ENCODE measurements at regions not wholly inside any gene's neighbourhood (a gene's known extent, or its start where the extent isn't known, plus 50 kb on each side); places are given as distances from the start of the nearest gene placed in this dataset.
"Not testable (repeated sequence)": the region's sequence is repeated elsewhere in the genome, so short reads cannot be mapped to it uniquely, and the experiment has no call there.

DNA sequence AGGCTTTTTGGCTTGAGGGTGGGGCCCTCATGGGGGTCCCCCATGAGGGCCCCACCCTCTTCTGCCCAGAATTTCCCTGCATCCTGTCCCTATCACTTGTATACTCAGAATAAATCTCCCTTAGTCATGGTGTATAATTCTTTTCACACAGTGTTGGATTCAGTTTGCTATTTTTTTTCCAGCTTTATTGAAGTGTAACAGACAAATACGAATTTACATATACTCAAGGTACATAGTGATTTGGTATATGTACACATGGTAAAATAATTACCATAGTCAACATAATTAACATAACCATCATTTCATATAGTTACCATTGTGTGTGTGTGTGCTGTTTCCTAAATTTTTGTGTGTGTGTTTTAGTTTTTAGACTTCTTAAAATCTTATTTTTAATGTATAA is 289.4 kb downstream of the CNTNAP3B start:
- H3K27me3 ChIP-seq (ENCODE audit: control insufficient read depth, insufficient read depth, low read length); DNase-seq (ENCODE audit: low read depth); H3K4me3 ChIP-seq (ENCODE audit: low read depth, low read length); H3K36me3 ChIP-seq (ENCODE audit: control insufficient read depth, insufficient read depth, low read length): not testable (repeated sequence)

DNA sequence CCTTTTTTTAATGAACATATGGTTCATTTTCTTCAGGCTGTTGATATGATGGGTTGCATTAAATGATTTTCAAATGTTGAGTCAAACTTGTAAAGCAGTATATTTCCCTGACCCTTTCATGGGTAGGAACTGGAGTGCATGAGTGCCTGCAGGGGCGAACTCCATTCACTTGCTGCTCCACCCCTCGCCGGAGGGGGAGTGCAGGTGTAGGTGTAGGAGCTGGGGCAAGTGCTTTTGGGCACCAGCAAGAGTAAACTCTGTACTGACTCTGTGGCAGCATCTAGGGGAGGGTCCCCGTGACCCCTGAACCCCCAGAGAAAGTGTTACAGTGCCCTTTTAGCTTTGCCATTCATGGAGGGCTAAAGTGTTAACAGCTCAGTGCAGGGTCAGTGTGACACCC is 290.3 kb downstream of the CNTNAP3B start:
- not testable (repeated sequence) for H3K36me3 ChIP-seq (ENCODE audit: control insufficient read depth, insufficient read depth, low read length); H3K27me3 ChIP-seq (ENCODE audit: control insufficient read depth, insufficient read depth, low read length); DNase-seq (ENCODE audit: low read depth); H3K4me3 ChIP-seq (ENCODE audit: low read depth, low read length)

DNA sequence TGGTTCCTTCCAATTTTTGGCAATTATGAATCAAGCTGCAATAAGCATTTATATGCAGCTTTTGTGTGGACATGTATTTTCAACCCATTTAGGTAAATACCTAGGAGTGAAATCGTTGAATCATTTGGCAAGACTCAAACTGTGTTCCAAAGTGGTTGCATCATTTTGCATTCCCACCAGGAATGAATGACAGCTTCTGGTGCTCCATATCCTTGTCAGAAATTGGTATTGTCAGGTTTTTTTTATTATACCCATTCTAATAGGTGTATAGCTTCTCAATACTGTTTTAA is 290.7 kb downstream of the CNTNAP3B start:
- H3K4me3 ChIP-seq (ENCODE audit: low read depth, low read length); DNase-seq (ENCODE audit: low read depth); H3K36me3 ChIP-seq (ENCODE audit: control insufficient read depth, insufficient read depth, low read length); H3K27me3 ChIP-seq (ENCODE audit: control insufficient read depth, insufficient read depth, low read length): not testable (repeated sequence)

DNA sequence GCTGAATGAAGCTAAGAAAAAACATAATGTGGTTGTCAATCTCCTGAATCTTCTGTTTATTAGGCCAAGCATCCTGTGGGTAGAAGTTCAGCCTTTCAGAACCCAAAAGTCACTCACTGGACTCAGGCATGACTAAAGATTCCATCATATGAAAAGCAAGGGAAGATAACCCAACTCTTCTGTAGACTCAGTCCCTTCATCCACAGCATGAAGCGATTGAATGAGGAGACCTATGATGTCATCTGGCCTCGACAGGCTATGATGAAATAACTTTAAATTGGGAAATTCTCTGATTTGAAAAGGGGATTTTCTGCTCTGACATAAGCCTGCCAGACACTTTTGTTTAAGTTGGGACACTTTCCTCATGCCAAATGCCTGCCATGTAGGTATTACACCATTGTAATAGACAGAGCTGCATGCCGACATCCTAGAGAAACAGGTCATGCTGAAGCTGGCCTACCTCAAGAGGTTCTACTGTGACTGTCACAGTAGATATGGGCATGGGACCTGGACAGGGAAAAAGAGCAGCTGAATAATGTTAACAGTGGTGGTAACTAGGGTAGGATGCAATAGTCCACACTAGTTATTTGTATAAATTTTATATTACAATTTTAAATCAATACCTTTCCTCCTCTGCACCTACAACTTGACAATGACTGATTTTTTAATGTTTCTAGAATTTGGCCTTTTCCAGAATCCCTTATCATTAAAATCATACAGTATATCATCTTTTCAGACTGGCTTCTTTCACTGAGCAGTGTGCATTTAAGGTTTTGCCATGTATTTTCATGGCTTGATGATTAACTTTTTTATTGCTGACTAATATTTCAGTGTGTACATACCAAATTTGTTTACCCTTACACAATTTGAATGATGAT is 291.3 kb downstream of the CNTNAP3B start:
- H3K36me3 ChIP-seq (ENCODE audit: control insufficient read depth, insufficient read depth, low read length); H3K4me3 ChIP-seq (ENCODE audit: low read depth, low read length); H3K27me3 ChIP-seq (ENCODE audit: control insufficient read depth, insufficient read depth, low read length); DNase-seq (ENCODE audit: low read depth): not testable (repeated sequence)

DNA sequence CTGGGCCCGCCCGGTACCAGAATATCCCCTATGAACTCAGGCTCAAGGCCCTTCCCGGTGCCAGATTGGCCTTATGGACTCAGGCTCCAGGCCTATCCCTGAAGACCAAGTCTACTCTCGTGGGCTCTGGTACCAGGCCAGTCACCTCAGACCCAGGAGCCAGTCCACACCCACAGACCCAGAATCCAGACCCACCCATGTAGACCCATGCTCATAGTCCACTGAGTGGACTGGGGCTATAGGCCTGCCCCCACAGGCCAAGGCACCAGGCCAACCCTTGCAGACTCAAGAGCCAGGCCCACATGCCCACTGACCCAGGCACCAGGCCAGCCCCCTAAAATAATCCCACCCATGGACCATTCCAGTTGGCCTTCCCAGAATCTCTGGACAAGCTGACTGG is 296.1 kb downstream of the CNTNAP3B start:
- not testable (repeated sequence) for H3K4me3 ChIP-seq (ENCODE audit: low read depth, low read length); H3K27me3 ChIP-seq (ENCODE audit: control insufficient read depth, insufficient read depth, low read length); H3K36me3 ChIP-seq (ENCODE audit: control insufficient read depth, insufficient read depth, low read length); DNase-seq (ENCODE audit: low read depth)

DNA sequence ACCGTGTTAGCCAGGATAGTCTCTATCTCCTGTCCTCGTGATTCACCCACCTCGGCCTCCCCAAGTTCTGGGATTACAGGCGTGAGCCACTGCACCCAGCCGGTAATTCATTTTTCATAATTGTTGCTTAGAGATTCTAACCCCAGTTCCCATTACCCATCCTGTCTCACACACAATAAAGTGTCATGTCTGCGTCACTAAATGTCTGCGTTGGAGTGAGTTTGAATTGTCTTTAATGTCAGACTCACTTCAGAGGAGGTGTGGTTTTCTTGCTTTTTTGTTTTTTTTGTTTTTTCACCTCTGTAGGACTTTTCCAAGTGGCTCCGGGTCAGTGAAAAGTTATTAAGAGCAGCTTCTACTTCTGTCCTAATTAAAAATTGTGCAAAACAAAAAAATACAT is 304.5 kb downstream of the CNTNAP3B start:
- H3K36me3 ChIP-seq (ENCODE audit: control insufficient read depth, insufficient read depth, low read length); DNase-seq (ENCODE audit: low read depth); H3K27me3 ChIP-seq (ENCODE audit: control insufficient read depth, insufficient read depth, low read length); H3K4me3 ChIP-seq (ENCODE audit: low read depth, low read length): not testable (repeated sequence)

DNA sequence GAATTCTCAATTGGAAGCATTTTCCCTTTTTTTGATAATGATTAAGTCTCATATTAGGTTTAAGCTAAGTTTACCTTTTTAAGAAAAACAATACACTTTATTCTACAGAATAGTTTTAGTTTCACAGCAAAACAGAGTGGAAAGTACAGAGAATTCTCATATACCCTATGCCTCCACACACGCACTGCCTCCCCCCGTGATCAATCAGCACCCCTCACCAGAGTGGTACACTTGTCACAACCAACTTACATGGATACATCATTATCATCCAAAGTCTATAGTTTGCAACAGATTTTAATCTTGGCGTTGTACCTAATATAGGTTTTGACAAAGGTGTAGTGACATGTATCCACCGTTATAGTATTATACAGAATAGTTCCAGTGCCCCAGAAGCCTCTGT is 326.5 kb downstream of the CNTNAP3B start:
- not testable (repeated sequence) for H3K4me3 ChIP-seq (ENCODE audit: low read depth, low read length); DNase-seq (ENCODE audit: low read depth); H3K36me3 ChIP-seq (ENCODE audit: control insufficient read depth, insufficient read depth, low read length); H3K27me3 ChIP-seq (ENCODE audit: control insufficient read depth, insufficient read depth, low read length)

DNA sequence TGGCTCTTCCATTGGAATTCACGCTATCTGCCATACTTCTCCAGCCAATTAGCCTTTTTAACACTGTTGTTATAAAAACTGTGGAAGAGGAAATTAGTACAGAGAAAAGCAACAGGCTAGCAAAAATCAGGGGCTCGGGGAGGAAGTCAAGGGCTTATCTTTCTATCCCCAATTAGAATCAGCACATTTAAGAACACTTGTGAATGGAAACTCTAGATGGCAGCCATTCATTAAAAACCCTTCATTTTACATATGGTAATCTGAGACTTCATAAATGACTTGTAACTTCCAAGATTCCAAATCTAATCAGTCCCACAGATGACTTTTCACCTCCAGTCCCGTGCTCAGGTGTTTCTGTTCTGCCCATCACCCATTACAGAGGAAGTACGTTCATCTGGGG is 330.5 kb downstream of the CNTNAP3B start:
- H3K27me3 ChIP-seq (ENCODE audit: control insufficient read depth, insufficient read depth, low read length); DNase-seq (ENCODE audit: low read depth): not testable (repeated sequence)

DNA sequence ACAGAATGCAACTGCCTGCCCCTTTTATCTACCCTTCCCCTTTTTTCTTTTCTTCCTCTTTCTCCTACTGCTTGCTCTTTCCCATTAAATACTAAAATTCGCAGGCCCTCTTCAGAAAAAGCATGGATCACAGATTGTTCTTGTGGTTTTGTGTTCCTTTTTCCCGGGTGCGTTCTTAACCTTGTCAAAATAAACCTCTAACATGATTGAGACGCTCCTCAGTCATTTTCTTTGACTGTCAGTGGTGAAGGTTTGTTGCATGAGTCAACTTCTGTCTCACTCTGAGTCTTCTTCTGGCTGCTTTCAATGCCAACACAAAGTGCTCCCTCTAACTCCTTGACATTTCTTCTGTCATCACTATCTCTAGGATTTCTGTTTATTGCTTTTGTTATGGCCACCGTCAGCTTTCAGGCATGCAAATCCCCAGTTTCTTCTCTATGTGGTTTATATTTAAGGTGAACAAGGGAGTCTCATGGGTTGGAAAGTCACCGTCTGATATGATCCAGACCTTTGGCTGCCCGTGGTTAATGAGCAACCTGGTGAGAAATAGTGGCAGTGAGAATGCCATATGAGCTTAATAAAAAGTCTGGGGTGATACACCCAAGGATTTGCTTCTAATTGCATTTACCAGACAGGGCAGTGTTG is 338.4 kb downstream of the CNTNAP3B start:
- not testable (repeated sequence) for H3K36me3 ChIP-seq (ENCODE audit: control insufficient read depth, insufficient read depth, low read length); H3K27me3 ChIP-seq (ENCODE audit: control insufficient read depth, insufficient read depth, low read length); H3K4me3 ChIP-seq (ENCODE audit: low read depth, low read length)
- peak; percentile 59 for DNase-seq (ENCODE audit: low read depth)

More for the DNA sequence above, 330.5 kb downstream of the CNTNAP3B start:
- H3K4me3 ChIP-seq (ENCODE audit: low read depth, low read length); H3K36me3 ChIP-seq (ENCODE audit: control insufficient read depth, insufficient read depth, low read length): not testable (repeated sequence)

DNA sequence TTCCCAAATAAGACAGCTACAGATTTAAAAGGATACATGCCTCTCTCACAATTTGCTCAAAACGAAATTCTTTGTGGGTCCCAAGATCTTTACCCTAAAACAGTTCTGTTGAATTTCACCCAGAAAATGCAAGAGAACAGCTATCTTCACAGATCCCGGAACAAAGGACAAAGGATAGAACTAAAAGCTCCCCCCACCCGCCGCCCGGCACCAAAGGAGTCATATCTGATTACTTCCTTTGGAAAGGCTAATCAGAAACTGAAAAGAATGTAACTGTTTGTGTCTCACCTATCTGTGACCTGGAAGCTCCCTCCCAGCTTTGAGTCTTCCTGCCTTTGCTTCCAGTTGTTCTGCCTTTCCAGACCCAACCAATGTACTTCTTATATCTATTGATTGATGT is 339.2 kb downstream of the CNTNAP3B start:
- not testable (repeated sequence) for H3K27me3 ChIP-seq (ENCODE audit: control insufficient read depth, insufficient read depth, low read length); H3K36me3 ChIP-seq (ENCODE audit: control insufficient read depth, insufficient read depth, low read length); DNase-seq (ENCODE audit: low read depth); H3K4me3 ChIP-seq (ENCODE audit: low read depth, low read length)

DNA sequence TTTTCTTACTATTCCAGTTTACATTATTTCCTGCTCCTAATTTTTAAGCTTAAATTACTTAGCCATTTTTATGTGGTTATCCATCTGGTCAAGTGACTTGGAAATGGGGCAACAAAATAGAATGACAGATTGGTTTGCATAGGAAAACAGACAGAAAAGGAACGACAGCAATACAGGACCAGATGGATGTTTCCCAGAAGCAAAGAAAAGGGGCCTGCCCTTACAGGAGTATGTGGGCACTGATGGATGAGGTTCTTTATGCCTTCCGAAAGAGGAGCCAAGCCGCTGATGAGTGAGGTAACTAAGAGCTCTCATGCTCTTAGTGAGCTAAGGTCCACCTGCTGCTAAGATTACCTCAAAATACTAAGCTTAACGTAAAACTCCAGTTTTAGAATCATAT is 339.8 kb downstream of the CNTNAP3B start:
- not testable (repeated sequence) for H3K4me3 ChIP-seq (ENCODE audit: low read depth, low read length); H3K36me3 ChIP-seq (ENCODE audit: control insufficient read depth, insufficient read depth, low read length); DNase-seq (ENCODE audit: low read depth); H3K27me3 ChIP-seq (ENCODE audit: control insufficient read depth, insufficient read depth, low read length)

DNA sequence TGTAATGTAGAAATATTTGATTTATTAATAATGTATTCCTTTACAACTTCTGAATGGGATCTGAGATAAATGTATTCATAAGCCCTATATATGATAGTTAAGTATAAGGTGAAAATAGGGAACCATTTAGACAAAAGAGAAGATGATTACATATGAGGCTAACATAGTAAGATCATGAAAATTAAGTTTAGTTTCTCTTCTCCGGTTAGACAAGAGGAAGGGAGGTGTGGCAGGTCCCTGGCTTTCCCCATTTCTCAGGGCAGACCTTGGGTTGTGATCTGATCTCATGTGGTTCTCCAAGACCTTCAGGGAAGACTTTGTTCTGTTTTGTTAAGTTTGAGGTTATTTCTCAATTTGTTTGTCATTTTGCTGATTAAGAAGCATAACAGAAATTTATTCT is 341.3 kb downstream of the CNTNAP3B start:
- H3K27me3 ChIP-seq (ENCODE audit: control insufficient read depth, insufficient read depth, low read length); H3K4me3 ChIP-seq (ENCODE audit: low read depth, low read length); DNase-seq (ENCODE audit: low read depth); H3K36me3 ChIP-seq (ENCODE audit: control insufficient read depth, insufficient read depth, low read length): not testable (repeated sequence)

DNA sequence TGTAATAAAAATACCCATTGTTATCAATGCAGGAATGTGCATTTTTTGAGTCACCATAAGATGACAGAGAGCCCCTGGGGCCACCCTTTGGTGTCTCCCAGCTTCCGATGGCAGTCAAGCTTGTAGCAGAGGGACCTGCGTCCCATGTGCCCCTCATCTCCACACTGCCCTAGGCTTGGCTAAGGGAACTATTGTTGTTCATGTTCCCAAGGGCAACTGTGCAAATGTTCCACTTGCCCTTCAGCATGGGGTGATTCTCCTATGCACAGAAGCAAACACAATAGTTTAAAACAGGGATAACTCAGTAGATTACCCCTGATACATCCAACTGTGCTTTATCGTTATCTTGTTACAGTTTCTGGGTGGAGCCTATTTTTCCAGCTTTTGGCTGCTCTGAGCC is 342.0 kb downstream of the CNTNAP3B start:
- not testable (repeated sequence) for H3K27me3 ChIP-seq (ENCODE audit: control insufficient read depth, insufficient read depth, low read length); H3K36me3 ChIP-seq (ENCODE audit: control insufficient read depth, insufficient read depth, low read length); DNase-seq (ENCODE audit: low read depth); H3K4me3 ChIP-seq (ENCODE audit: low read depth, low read length)

DNA sequence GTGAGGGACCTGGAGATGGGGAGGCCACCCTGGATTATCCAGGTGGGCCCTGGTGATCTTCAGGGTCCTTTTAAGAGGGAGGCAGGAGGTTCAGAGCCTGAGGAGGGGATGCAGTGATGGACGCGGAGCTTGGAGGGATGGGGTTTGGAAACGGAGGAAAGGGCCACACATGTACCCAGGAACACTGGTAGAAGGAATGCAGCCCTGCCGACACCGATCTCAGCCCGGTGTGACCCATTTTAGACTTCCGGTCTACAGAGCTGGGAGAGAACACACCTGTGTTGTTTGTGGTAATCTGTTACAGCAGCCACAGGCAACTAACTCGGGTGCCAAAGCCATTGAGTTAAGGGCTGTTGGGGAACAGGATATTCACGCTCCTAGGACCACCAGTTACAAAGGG is 345.2 kb downstream of the CNTNAP3B start:
- not testable (repeated sequence) for DNase-seq (ENCODE audit: low read depth); H3K36me3 ChIP-seq (ENCODE audit: control insufficient read depth, insufficient read depth, low read length); H3K27me3 ChIP-seq (ENCODE audit: control insufficient read depth, insufficient read depth, low read length); H3K4me3 ChIP-seq (ENCODE audit: low read depth, low read length)

DNA sequence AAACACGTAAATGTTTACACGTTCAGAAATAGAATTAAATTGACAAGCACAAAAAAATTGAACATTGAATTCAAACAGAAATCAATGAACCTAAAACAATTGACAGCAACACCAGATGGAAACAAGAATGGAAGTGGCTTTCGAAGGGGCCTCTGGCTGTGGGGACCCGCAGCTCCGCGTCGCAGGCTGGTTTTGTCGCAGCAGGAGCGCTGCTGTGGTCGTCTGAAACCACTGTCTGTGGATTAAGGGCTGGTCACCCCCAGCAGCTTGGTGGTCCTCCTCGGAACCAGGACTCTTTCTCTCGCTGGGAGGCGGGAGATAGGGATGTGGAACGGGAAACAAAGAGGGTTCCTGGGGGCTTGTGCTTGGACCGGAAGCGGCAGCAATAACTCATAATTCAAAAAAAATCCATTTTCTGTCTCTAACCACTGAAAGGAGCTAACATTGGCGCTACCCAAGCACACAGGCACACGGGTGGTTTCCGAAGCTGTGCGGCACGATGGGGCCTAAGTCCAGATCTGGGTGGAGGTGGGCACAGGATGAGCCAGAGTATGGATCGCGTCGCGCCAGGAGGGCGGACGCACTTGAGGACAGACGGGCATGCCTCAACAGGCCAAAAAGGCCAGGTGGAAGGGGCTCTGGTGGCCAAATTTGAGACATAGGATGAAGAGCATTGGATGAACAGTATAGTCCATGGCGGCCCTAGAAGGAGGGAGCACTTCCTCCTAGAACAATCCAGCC is 346.0 kb downstream of the CNTNAP3B start:
- not testable (repeated sequence) for H3K4me3 ChIP-seq (ENCODE audit: low read depth, low read length); DNase-seq (ENCODE audit: low read depth); H3K36me3 ChIP-seq (ENCODE audit: control insufficient read depth, insufficient read depth, low read length); H3K27me3 ChIP-seq (ENCODE audit: control insufficient read depth, insufficient read depth, low read length)
